CD14-positive monocyte (primary cell): ENCODE measurements at regions not wholly inside any gene's neighbourhood (a gene's known extent, or its start where the extent isn't known, plus 50 kb on each side); places are given as distances from the start of the nearest gene placed in this dataset.

Experiments used
- DNase-seq, 3 donors: peaks; one replicate each; pipeline ENCODE4 v3.0.0-alpha.2; 2011 to 2022
- H2AFZ ChIP-seq: 2 replicates; pipeline ENCODE4 v1.6.0; 2012; ENCODE audit warnings: mild to moderate bottlenecking, low read depth, low read length, inconsistent platforms; ENCODE audit not compliant: insufficient read depth, poor library complexity, severe bottlenecking
- H3K27ac ChIP-seq, 2 donors: 1 replicate in 1 of 2; 2 replicates in 1 of 2; pipeline ENCODE4 v1.5.1; 2012 to 2013; ENCODE audit warnings: low read length in 2 of 2, control low read depth in 1 of 2, inconsistent platforms in 1 of 2, low read depth in 1 of 2, mild to moderate bottlenecking in 1 of 2
- H3K27me3 ChIP-seq, 2 donors: one replicate each; pipeline versions ENCODE4 v1.6.0 to v1.6.1; 2011 to 2013; ENCODE audit warnings: low read length in 2 of 2; ENCODE audit not compliant: control insufficient read depth in 2 of 2, insufficient read depth in 2 of 2
- H3K36me3 ChIP-seq, 2 donors: replicated peaks in 1 of 2; 1 replicate in 1 of 2; 2 replicates in 1 of 2; pipeline versions ENCODE4 v1.5.1 to v1.6.1; 2012 to 2013; ENCODE audit warnings: low read length in 2 of 2, control low read depth in 1 of 2, inconsistent platforms in 1 of 2, mild to moderate bottlenecking in 1 of 2; ENCODE audit not compliant: insufficient read depth in 2 of 2, control insufficient read depth in 1 of 2
- H3K4me1 ChIP-seq, 2 donors: 1 replicate in 1 of 2; 2 replicates in 1 of 2; pipeline versions ENCODE4 v1.5.1 to v1.6.1; 2012 to 2013; ENCODE audit warnings: low read length in 2 of 2, control low read depth in 1 of 2, inconsistent platforms in 1 of 2, mild to moderate bottlenecking in 1 of 2, moderate library complexity in 1 of 2; ENCODE audit not compliant: insufficient read depth in 2 of 2, control insufficient read depth in 1 of 2
- H3K4me2 ChIP-seq: replicated peaks from 2 replicates; pipeline ENCODE3; 2012; ENCODE audit warnings: low read length, moderate library complexity, mild to moderate bottlenecking; ENCODE audit not compliant: poor library complexity, severe bottlenecking; ENCODE audit errors: extremely low read depth
- H3K4me3 ChIP-seq, 3 experiments: fragments of 200-600 bp in 1 of 3; sonication (generic) in 1 of 3; replicated peaks in 1 of 3; 1 replicate in 2 of 3; 2 replicates in 1 of 3; pipeline ENCODE4 v1.5.1; 2011 to 2013; ENCODE audit warnings: low read length in 3 of 3, mild to moderate bottlenecking in 3 of 3, control low read depth in 2 of 3, low read depth in 2 of 3, inconsistent platforms in 1 of 3, moderate library complexity in 1 of 3
- H3K79me2 ChIP-seq: 2 replicates; pipeline ENCODE4 v1.6.0; 2012; ENCODE audit warnings: mild to moderate bottlenecking, control low read depth, inconsistent platforms, low read length, moderate library complexity; ENCODE audit not compliant: insufficient read depth
- H3K9ac ChIP-seq: 2 replicates; pipeline ENCODE4 v1.6.0; 2017; ENCODE audit warnings: low read length, mild to moderate bottlenecking; ENCODE audit not compliant: insufficient read depth, poor library complexity, severe bottlenecking
- H3K9me3 ChIP-seq, 2 donors: replicated peaks in 1 of 2; 1 replicate in 1 of 2; 2 replicates in 1 of 2; pipeline versions ENCODE4 v1.5.1 to v1.6.1; 2012 to 2013; ENCODE audit warnings: low read length in 2 of 2, control low read depth in 1 of 2; ENCODE audit not compliant: control insufficient read depth in 1 of 2, insufficient read depth in 1 of 2
- H4K20me1 ChIP-seq: 2 replicates; pipeline ENCODE4 v1.6.0; 2012; ENCODE audit warnings: mild to moderate bottlenecking, low read length, control low read depth, moderate library complexity; ENCODE audit not compliant: insufficient read depth
- H3K27ac Mint-ChIP-seq, 7 donors: one replicate each; pipeline ENCODE4 v1.8.0; 2020; ENCODE audit warnings: mild to moderate bottlenecking in 7 of 7, mixed read lengths in 7 of 7, moderate library complexity in 6 of 7, inconsistent platforms in 2 of 7
- H3K27me3 Mint-ChIP-seq, 3 donors: one replicate each; pipeline ENCODE4 v1.8.0; 2021 to 2022; ENCODE audit warnings: low read depth in 3 of 3, mild to moderate bottlenecking in 3 of 3, mixed read lengths in 3 of 3, moderate library complexity in 3 of 3, inconsistent platforms in 1 of 3
- H3K36me3 Mint-ChIP-seq, 2 donors: one replicate each; pipeline ENCODE4 v1.8.0; 2020; ENCODE audit warnings: mixed read lengths in 2 of 2, inconsistent platforms in 1 of 2, mild to moderate bottlenecking in 1 of 2
- H3K4me1 Mint-ChIP-seq: one replicate; pipeline ENCODE4 v1.8.0; 2020; ENCODE audit warnings: mild to moderate bottlenecking, mixed read lengths
- H3K4me3 Mint-ChIP-seq, 2 donors: one replicate each; pipeline ENCODE4 v1.8.0; 2020; ENCODE audit warnings: mild to moderate bottlenecking in 2 of 2, mixed read lengths in 2 of 2, moderate library complexity in 1 of 2
- H3K9me3 Mint-ChIP-seq, 7 donors: one replicate each; pipeline ENCODE4 v1.8.0; 2020 to 2022; ENCODE audit warnings: mixed read lengths in 7 of 7, mild to moderate bottlenecking in 6 of 7, moderate library complexity in 6 of 7, inconsistent platforms in 2 of 7
- whole genome bisulfite sequencing: methylation state at CpG from one replicate; pipeline ENCODE4 v1.1.5; 2013; ENCODE audit warnings: missing lambda C conversion rate; ENCODE audit not compliant: insufficient coverage; 5-methylcytosine and 5-hydroxymethylcytosine counted together
- intact Hi-C, 2 donors: fragments of 100-400 bp; cut with micrococcal nuclease; formaldehyde crosslinking; loops; one replicate each; pipeline versions ENCODE4 v1.15.0 to v1.15.1; 2023
- TF ChIP-seq, protein P1 (sequence below): fragments of 200-600 bp; IDR thresholded peaks from one replicate; pipeline ENCODE4 v1.8.0; 2022; ENCODE audit warnings: antibody characterized with exemption, mild to moderate bottlenecking

DNA sequence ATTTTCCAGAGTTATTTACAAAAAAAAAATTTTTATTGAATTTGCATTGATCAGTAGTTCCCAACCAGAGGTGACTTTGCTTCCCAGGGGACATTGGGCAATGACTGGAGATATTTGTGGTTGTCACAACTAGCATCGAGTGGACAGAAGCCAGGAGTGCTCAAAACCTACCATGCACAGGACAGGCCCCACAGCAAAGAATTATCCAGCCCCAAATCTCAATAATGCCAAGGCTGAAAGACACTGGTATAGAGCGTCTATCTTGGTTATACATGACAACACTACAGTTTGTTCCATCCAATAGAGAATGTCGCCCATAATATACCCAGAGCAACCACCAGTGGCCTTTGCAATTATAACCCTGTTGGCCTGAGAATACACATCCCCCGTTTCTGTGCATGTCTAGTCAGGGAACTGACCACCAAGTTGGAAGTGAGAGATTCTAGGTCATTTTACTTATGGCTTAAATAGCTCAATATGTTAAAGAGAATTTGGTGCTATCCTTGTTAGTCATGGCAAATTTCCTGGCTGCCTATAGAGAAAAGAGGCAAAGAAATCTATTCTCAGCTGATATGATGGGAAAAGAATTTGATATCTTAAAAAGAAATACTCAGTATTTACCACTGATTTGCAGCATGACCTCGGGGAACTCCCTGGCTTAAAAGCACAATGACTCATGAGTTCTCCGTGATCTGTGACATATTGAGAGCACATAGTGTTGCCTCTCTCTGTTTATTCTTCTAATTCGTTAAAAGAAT is 76.0 kb upstream of the ADTRP start:
- Histone ChIP-seq H4K20me1 (no peaks in the 10 kb centered on the region), H3K27me3 (no peaks in the 10 kb centered on the region), H3K9me3 (no peaks in the 10 kb centered on the region), H3K4me1 (peaks cover 17 to 20% of the 10 kb centered on the region in 2 donors), H3K27ac (no peak overlapping the region), H3K9ac (no peak overlapping the region), H3K4me3 (no peak overlapping the region), H3K36me3 (no peaks in the 10 kb centered on the region), H3K4me2 (no peak overlapping the region), H2AFZ (no peak overlapping the region), H3K79me2 (no peaks in the 10 kb centered on the region)
- peaks cover 0 to 2% (median 1%) of the 10 kb centered on the region in 3 donors for H3K27me3 Mint-ChIP-seq
- H3K27ac Mint-ChIP-seq: peak overlapping the region in 2 of 7 donors; percentile 5 to 14
- WGBS: 100% methylated on average over 1 of the region's 7 CpGs
- peak; percentile 22 to 73 (median 36) for DNase-seq
- intact Hi-C loops: no loop called here
- peaks cover 16% of the 10 kb centered on the region for H3K4me1 Mint-ChIP-seq
- H3K36me3 Mint-ChIP-seq: no peaks in the 10 kb centered on the region
- TF ChIP-seq, protein P1, sequence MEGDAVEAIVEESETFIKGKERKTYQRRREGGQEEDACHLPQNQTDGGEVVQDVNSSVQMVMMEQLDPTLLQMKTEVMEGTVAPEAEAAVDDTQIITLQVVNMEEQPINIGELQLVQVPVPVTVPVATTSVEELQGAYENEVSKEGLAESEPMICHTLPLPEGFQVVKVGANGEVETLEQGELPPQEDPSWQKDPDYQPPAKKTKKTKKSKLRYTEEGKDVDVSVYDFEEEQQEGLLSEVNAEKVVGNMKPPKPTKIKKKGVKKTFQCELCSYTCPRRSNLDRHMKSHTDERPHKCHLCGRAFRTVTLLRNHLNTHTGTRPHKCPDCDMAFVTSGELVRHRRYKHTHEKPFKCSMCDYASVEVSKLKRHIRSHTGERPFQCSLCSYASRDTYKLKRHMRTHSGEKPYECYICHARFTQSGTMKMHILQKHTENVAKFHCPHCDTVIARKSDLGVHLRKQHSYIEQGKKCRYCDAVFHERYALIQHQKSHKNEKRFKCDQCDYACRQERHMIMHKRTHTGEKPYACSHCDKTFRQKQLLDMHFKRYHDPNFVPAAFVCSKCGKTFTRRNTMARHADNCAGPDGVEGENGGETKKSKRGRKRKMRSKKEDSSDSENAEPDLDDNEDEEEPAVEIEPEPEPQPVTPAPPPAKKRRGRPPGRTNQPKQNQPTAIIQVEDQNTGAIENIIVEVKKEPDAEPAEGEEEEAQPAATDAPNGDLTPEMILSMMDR: no peak
- H3K4me3 Mint-ChIP-seq: no peak overlapping the region
- H3K9me3 Mint-ChIP-seq: peaks cover 0 to 4% (median 0%) of the 10 kb centered on the region in 7 donors

DNA sequence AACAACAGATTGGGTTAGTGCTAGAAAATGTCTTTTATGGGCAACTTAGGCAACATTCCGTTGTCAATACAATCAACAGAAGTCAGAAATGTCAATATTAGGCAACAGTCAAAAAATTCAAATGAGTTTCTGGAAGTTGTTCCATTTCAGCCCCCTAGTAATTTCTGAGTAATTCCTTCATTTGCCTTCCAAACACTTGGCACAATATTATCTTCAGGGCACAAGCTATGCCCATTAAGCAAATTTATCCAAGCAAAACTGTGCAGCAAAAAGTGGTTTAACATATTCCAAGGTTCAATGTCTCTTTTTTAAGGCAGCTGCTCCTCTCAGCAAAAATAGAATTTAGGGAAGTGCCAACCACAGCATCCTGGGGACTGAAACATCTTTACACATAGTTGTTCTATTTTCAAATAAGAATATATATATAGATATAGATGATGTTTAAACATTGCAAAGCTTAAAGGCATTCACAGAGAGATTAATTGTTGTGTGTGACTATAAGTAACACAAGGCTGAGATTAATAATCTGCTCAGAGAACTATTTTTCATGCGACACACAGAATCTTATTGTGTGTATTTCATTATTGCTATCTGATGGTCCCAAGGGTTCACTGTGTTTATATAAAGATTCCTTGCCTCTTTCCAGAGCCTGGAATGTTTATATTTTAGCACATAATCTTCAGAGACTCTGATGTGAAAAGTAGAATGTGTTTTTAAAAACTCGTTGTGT is 75.2 kb upstream of the ADTRP start:
- Histone ChIP-seq H3K4me2 (no peak overlapping the region), H2AFZ (no peak overlapping the region)
- H3K27ac Mint-ChIP-seq: peak overlapping the region in 3 of 7 donors; percentile 39 to 56 (median 48)

More for the DNA sequence above, 75.2 kb upstream of the ADTRP start:
- no peak overlapping the region for H3K4me3 Mint-ChIP-seq
- peaks cover 0 to 2% (median 0%) of the 10 kb centered on the region in 3 donors for H3K27me3 Mint-ChIP-seq
- H3K27me3 ChIP-seq: no peaks in the 10 kb centered on the region
- H3K9ac ChIP-seq: no peak overlapping the region
- H3K4me3 ChIP-seq: no peak overlapping the region
- H3K27ac ChIP-seq: no peak overlapping the region
- WGBS: no CpG with 5 or more reads among the region's 3 CpGs
- H3K4me1 ChIP-seq: peaks cover 17 to 20% of the 10 kb centered on the region in 2 donors
- H3K4me1 Mint-ChIP-seq: peaks cover 16% of the 10 kb centered on the region
- DNase-seq: peak; percentile 7 to 36 (median 20)
- intact Hi-C loops: no loop called here
- no peaks in the 10 kb centered on the region for H3K36me3 ChIP-seq
- H3K9me3 Mint-ChIP-seq: peaks cover 0 to 4% (median 0%) of the 10 kb centered on the region in 7 donors
- no peaks in the 10 kb centered on the region for H4K20me1 ChIP-seq
- no peaks in the 10 kb centered on the region for H3K9me3 ChIP-seq
- H3K36me3 Mint-ChIP-seq: no peaks in the 10 kb centered on the region
- H3K79me2 ChIP-seq: no peaks in the 10 kb centered on the region
- TF ChIP-seq, protein P1: no peak
